HFF-Myc (cell line): ENCODE measurements at regions not wholly inside any gene's neighbourhood (a gene's known extent, or its start where the extent isn't known, plus 50 kb on each side); places are given as distances from the start of the nearest gene placed in this dataset.
A peak's percentile ranks its signal among the peaks of the same experiment; 100 is the strongest.

Experiments used
- DNase-seq: peaks from one replicate; pipeline ENCODE4 v3.0.0-alpha.2; 2011; ENCODE audit warnings: low read depth; ENCODE audit errors: extremely low read depth
- H3K4me3 ChIP-seq: replicated peaks from 2 replicates; pipeline ENCODE4 v1.5.1; 2011; ENCODE audit warnings: low read depth, mild to moderate bottlenecking, control low read depth, low read length
- TF ChIP-seq, protein P1 (sequence below): IDR thresholded peaks from 2 replicates; pipeline ENCODE4 v1.5.1; 2012; ENCODE audit warnings: mild to moderate bottlenecking, low read depth, low read length, control low read depth; ENCODE audit errors: missing control alignments

GRCh38 chr12:24378548-24379407 is 429.3 kb upstream of the SOX5 start:
- no peak overlapping the region for H3K4me3 ChIP-seq
- peak; percentile 35 for DNase-seq
- TF ChIP-seq, protein P1, sequence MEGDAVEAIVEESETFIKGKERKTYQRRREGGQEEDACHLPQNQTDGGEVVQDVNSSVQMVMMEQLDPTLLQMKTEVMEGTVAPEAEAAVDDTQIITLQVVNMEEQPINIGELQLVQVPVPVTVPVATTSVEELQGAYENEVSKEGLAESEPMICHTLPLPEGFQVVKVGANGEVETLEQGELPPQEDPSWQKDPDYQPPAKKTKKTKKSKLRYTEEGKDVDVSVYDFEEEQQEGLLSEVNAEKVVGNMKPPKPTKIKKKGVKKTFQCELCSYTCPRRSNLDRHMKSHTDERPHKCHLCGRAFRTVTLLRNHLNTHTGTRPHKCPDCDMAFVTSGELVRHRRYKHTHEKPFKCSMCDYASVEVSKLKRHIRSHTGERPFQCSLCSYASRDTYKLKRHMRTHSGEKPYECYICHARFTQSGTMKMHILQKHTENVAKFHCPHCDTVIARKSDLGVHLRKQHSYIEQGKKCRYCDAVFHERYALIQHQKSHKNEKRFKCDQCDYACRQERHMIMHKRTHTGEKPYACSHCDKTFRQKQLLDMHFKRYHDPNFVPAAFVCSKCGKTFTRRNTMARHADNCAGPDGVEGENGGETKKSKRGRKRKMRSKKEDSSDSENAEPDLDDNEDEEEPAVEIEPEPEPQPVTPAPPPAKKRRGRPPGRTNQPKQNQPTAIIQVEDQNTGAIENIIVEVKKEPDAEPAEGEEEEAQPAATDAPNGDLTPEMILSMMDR: no peak

- H3K4me3 ChIP-seq: no peak overlapping the region
- TF ChIP-seq, protein P1: no peak
- no peak for DNase-seq
Measured at GRCh38 chr12:24374452-24374851, 425.0 kb upstream of the SOX5 start.

DNA sequence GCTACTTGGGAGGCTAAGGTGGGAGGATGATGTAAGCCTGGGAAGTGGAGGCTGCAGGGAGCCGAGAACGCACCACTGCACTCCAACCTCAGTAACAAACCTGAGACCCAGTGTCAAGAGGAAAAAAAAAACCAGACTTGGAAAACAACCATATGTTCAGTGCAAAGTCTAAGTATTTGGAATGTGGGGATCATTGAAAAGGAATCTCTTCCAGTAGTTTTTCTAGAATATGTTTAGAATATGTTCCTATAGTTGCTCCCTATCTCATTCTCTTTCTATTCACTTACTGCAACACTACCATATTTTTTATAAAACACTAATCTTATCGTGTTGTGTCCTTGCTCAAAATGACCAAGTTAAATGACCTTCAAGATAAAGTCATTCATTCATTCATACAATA is 423.5 kb upstream of the SOX5 start:
- TF ChIP-seq, protein P1: no peak
- H3K4me3 ChIP-seq: no peak overlapping the region
- DNase-seq: no peak

DNA sequence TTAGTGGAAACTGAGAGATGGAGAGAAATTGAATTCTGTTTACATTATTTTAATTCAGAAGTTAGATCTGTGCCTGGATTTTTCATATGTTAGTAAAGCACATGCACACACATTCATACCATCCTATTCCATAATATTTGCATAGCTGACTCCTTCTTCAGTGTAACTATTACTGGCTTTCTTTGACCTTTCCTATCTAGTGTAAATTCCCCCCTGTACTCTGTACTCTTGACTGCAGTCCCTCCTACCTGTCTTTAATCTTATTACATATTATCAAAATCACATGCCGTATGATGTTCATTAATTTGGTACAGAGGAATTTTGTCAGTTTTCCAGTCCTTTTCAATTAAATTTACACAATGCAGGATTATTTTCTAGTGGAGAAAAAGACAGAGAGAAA is 417.0 kb upstream of the SOX5 start:
- TF ChIP-seq, protein P1: no peak
- DNase-seq: no peak
- no peak overlapping the region for H3K4me3 ChIP-seq

GRCh38 chr12:24364921-24365320 is 415.5 kb upstream of the SOX5 start:
- DNase-seq: no peak
- TF ChIP-seq, protein P1: no peak
- H3K4me3 ChIP-seq: no peak overlapping the region

DNA sequence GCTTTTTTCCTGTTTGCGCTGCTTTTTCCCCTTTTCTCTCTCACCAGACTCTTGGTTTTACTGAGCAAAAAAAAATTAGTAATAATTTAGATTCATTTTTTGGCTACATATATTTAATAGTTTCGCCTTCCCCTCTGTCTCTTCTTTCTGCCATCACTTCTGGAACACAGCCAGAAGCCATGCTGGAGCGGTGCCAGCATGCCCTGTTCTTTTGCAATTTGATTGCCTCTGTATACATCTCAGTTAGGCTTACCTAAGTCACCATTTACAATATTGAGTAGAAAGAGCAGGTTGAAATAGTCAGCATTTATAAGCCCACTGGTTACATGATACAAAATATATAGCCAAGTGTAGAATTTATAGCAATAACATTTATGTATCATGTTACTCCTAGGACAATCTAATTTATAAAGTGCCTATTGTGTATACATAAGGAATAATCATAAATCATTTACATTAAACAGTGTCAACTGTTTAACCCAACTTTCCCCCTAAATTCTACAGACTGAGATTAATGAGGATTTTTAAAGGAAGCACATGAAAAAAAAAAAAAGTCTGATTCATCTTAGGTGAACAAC is 413.8 kb upstream of the SOX5 start:
- TF ChIP-seq, protein P1: no peak
- no peak overlapping the region for H3K4me3 ChIP-seq
- DNase-seq: no peak
